RWPE2 (cell line): ENCODE measurements at regions not wholly inside any gene's neighbourhood (a gene's known extent, or its start where the extent isn't known, plus 50 kb on each side); places are given as distances from the start of the nearest gene placed in this dataset.

ENCODE experiments used
- ATAC-seq: fragments of 200-7000 bp; cut with Tn5 transposase; 3 replicates; pipeline ENCODE4 v1.9.1; 2021; ENCODE audit warnings: low read depth
- DNase-seq: peaks from one replicate; pipeline ENCODE4 v3.0.0-alpha.2; 2020; ENCODE audit warnings: low spot score
- H3K27ac ChIP-seq: fragments of 450-650 bp; 2 replicates; pipeline ENCODE4 v1.5.1; 2017; ENCODE audit warnings: mild to moderate bottlenecking; ENCODE audit not compliant: poor library complexity, severe bottlenecking
- H3K27me3 ChIP-seq: fragments of 250-450 bp; sonication (Bioruptor Pico); 2 replicates; pipeline ENCODE4 v1.5.1; 2021; ENCODE audit warnings: mild to moderate bottlenecking, moderate library complexity; ENCODE audit not compliant: insufficient read depth, poor library complexity, severe bottlenecking
- H3K36me3 ChIP-seq: fragments of 250-450 bp; sonication (Bioruptor Pico); 2 replicates; pipeline ENCODE4 v1.5.1; 2020; ENCODE audit warnings: low read depth, mild to moderate bottlenecking, moderate library complexity
- H3K4me1 ChIP-seq: fragments of 250-450 bp; sonication (Bioruptor Pico); 2 replicates; pipeline ENCODE4 v1.5.1; 2021; ENCODE audit warnings: mild to moderate bottlenecking, moderate library complexity; ENCODE audit not compliant: insufficient read depth, poor library complexity, severe bottlenecking
- H3K4me3 ChIP-seq: fragments of 250-450 bp; sonication (Bioruptor Pico); 2 replicates; pipeline ENCODE4 v1.5.1; 2021; ENCODE audit warnings: mild to moderate bottlenecking, moderate library complexity; ENCODE audit not compliant: severe bottlenecking
- H3K9me3 ChIP-seq: fragments of 250-450 bp; sonication (Bioruptor Pico); 2 replicates; pipeline ENCODE4 v1.5.1; 2021; ENCODE audit warnings: mild to moderate bottlenecking, moderate library complexity; ENCODE audit not compliant: severe bottlenecking
- TF ChIP-seq, protein P1 (sequence below): fragments of 450-650 bp; IDR thresholded peaks from one replicate; pipeline ENCODE4 v1.5.1; 2017; ENCODE audit warnings: mild to moderate bottlenecking, moderate library complexity; ENCODE audit not compliant: poor library complexity, severe bottlenecking

DNA sequence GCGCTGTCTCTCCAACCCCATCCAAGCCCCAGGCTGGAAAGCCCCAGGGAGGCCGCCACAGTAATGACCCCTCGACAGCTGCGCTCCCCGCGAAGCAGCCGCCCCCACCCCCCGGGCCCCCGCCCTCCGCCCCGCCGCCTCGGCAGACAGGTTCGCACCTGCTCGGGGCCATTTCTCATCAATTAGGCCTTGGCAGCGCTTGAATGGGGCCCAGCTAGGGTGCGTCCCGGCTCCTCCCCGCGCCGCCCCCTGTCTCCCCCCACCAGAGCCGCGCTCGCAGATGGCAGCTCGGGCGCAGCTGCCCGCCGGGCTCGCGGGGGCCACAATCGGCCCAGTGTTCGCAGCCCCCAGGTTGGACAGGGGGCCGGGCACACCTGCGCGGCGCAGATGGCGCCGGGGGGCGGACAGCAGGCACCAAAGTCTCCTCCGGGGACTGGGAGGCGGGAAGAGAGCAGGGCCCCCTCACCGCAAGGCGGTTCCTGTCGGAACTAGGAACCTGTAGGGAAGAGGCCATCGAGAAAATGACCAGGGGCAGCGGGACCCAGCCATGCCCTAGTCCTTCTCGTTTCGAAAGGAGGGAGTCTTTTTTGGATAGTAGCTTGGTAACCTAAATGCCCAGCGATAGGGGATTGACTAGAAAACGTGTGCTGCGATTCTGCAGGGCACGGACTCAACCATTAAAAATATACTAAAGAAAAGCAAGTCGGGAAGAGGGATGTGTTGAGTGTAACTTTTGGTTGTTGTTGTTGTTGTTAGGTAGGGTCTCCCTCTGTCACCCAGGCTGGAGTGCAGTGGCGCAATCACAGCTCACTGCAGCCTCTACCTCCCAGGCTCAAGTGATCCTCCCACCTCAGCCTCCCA lies 83.2 kb upstream of the EYA2 start:
- DNase-seq (no peak), ATAC-seq (no peak)
- H3K4me3 ChIP-seq = peak overlapping the region; percentile 20
- H3K4me1 ChIP-seq = peaks cover 18% of the 10 kb centered on the region
- no peak overlapping the region for H3K27ac ChIP-seq
- H3K27me3 ChIP-seq = peaks cover 8% of the 10 kb centered on the region
- H3K36me3 ChIP-seq = no peaks in the 10 kb centered on the region
- H3K9me3 ChIP-seq = no peaks in the 10 kb centered on the region
- TF ChIP-seq, protein P1, sequence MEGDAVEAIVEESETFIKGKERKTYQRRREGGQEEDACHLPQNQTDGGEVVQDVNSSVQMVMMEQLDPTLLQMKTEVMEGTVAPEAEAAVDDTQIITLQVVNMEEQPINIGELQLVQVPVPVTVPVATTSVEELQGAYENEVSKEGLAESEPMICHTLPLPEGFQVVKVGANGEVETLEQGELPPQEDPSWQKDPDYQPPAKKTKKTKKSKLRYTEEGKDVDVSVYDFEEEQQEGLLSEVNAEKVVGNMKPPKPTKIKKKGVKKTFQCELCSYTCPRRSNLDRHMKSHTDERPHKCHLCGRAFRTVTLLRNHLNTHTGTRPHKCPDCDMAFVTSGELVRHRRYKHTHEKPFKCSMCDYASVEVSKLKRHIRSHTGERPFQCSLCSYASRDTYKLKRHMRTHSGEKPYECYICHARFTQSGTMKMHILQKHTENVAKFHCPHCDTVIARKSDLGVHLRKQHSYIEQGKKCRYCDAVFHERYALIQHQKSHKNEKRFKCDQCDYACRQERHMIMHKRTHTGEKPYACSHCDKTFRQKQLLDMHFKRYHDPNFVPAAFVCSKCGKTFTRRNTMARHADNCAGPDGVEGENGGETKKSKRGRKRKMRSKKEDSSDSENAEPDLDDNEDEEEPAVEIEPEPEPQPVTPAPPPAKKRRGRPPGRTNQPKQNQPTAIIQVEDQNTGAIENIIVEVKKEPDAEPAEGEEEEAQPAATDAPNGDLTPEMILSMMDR = no peak

GRCh38 chr20:46814366-46815232 lies 80.0 kb upstream of the EYA2 start:
- Histone ChIP-seq H3K4me3 (no peak overlapping the region), H3K4me1 (peaks cover 18% of the 10 kb centered on the region), H3K36me3 (no peaks in the 10 kb centered on the region), H3K9me3 (no peaks in the 10 kb centered on the region), H3K27me3 (peaks cover 8% of the 10 kb centered on the region), H3K27ac (peak overlapping the region; percentile 60)
- peak; percentile 99 for ATAC-seq
- TF ChIP-seq, protein P1 = no peak
- DNase-seq = peak; percentile 95

DNA sequence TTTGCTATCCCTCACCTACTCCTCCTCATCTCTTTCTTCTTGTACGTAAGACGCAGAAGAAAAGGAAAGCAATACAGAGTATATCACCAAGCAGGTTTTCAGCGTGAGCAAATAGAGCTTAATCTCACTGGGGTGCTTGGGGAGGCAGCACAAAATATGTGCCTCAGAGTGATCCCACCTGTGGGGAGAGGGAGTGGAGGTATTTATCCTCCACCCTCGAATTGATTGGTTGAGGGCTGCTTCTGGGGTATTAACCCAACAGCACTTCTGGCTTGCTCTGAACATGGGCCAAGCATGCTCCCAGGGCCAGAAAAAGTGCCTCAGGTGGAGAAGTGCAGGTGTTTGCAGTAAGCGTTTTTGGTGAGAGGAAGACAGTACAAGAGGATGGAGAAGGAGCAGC lies 78.5 kb upstream of the EYA2 start:
- no peak for DNase-seq
- no peak for ATAC-seq
- Histone ChIP-seq H3K36me3 (no peaks in the 10 kb centered on the region), H3K9me3 (no peaks in the 10 kb centered on the region), H3K4me3 (no peak overlapping the region), H3K27ac (no peak overlapping the region), H3K4me1 (peaks cover 18% of the 10 kb centered on the region), H3K27me3 (peaks cover 8% of the 10 kb centered on the region)
- TF ChIP-seq, protein P1 = no peak

- H3K4me3 ChIP-seq = no peak overlapping the region
- H3K9me3 ChIP-seq = no peaks in the 10 kb centered on the region
- no peak for DNase-seq
- H3K27me3 ChIP-seq = peaks cover under 1% of the 10 kb centered on the region
- peaks cover 15% of the 10 kb centered on the region for H3K4me1 ChIP-seq
- TF ChIP-seq, protein P1 = no peak
- ATAC-seq = no peak
- no peaks in the 10 kb centered on the region for H3K36me3 ChIP-seq
- no peak overlapping the region for H3K27ac ChIP-seq
Observed at GRCh38 chr20:46816886-46817638, 77.6 kb upstream of the EYA2 start.
